SK-N-DZ (cell line): ENCODE measurements at regions not wholly inside any gene's neighbourhood (a gene's known extent, or its start where the extent isn't known, plus 50 kb on each side); places are given as distances from the start of the nearest gene placed in this dataset.

Experiments
- DNase-seq: peaks from one replicate; pipeline ENCODE4 v3.0.0-alpha.2; 2015; ENCODE audit warnings: low spot score

DNA sequence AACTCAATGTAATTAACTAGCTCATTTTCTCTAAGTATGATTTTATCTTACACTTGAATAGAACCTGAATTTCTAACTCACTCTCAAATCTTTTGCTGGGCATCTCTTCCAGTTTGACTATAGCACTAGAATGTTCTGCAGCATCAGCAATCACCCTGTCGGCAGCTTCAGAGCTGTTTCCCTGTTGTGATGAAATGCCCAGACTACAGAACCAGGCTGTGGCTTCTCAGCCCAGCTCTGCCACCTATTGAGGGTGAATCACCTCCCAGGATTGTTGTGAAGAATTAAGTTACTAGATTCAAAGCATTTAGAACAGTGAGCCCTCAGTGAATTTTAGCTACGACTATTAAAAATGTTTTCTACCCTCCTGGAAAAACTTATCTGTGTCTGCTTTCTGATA lies 90.4 kb upstream of the ANKRD55 start:
- DNase-seq = no peak

DNA sequence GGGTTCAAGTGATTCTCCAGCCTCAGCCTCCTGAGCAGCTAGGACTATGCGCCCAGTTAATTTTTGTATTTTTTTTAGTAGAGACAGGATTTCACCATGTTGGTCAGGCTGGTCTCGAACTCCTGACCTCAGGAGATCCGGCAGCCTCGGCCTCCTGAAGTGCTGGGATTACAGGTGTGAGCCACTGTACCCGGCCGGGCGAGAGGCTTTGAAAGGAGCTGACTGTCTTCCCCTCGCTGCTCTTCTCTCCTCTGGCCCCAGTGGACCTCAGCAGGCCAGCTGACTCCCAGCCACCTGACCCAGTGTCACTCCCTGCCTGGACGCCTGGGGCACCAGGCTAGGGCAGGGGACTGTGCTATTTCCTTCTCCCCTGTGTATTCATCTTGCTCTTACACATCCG lies 89.5 kb upstream of the ANKRD55 start:
- DNase-seq = no peak

DNA sequence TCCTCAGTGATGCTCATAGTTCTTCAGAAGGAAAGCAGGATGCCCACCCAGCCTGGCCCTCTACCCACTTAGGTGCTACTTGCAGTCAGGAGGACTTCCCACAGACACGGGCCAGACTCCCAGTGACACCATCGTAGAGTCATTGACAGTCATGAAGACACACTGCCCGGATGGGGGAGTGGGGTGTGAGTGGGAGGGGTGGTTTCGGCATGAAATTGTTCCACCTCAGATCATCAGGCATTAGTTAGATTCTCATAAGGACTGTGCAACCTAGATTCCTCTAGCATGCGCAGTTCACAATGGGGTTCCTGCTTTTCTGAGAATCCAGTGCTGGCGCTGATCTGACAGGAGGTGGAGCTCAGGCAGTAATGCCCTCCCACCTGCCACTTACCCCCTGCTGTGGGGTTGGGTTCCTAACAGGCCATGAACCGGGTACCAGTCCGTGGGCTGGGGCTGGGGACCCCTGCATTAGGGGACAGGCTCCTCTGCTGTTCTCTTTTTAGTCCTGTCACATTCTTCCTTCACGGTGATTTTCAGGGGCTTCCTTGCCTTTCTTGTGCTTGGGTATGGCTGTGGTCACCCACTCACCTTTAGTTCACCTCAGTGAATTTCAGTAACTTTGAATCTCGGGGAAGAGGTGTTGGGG lies 88.2 kb upstream of the ANKRD55 start:
- DNase-seq = no peak

DNA sequence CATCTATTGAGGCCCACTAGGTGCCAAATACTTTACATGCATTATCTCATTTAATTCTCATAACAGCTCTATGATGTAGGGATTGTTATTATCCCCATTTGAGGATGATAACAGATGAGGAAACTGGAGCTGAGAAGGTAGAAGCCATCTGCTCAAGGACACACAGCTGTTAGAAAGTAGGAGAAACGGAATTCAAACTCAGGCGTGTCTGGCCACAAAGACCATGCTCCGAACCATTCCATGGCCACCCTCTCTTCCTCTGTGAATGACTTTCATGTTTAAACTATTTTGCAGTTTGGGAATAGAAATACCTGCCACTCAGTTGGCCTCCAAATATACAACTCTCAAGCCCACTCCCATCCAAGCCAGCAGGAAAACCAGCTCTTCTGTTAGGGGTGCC lies 87.6 kb upstream of the ANKRD55 start:
- no peak for DNase-seq

DNA sequence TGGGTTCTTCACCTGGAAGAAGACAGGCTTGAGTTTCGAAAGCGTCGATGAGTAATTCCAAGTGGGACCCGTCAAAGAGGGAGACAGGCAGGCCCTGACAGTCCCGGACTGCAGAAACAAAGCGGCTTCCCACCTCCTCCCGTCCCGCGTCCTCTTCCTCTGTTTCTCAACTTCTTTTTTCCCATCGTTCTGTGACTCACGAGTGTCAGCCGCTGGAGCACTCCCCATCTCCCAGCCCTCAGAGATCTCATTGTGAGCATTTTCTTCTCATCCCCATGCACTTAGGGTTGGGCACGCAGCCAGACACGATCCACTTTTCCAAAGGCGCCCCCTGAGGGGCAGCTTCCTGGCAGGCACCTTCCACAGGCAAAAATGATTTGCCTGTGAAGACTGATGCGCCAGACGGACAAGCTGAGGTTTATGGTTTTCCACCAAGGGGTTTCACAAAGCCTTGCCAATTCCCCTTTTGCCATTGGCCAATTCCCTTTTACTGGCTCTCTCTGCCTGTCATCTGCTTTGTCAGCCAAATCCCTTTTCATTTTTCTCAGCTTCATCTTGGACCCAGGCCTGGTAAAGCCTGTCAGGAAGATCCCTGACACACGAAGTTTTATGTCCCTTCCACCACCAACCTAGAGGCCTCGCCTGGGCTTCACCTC lies 86.5 kb upstream of the ANKRD55 start:
- no peak for DNase-seq

DNA sequence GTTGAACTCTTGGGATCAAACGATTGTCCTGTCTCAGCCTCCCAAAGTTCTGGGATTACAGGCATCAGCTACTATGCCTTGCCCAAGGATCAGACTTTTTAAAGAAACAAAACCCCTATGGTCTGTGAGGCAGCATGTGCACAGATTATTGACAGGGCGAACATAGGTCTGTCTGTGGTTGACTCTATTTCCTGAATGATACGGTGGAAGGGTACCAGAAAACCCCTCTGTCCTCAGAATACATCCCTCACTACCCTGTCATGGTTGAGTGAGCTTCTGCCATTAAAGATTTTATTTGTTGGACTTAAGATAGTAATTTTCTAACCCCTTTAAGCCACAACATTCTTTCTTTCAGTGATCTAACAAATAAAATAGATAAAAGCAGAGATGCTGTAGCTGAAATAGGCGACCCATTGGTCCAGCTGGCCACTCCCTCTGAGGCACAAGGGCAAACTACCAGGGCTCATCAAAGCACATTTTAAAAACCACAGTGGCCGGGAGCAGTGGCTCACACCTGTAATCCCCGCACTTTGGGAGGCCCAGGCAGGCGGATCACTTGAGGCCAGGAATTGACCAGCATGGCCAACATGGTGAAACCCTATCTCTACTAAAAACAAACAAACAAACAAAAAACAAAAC lies 84.9 kb upstream of the ANKRD55 start:
- DNase-seq = no peak

DNA sequence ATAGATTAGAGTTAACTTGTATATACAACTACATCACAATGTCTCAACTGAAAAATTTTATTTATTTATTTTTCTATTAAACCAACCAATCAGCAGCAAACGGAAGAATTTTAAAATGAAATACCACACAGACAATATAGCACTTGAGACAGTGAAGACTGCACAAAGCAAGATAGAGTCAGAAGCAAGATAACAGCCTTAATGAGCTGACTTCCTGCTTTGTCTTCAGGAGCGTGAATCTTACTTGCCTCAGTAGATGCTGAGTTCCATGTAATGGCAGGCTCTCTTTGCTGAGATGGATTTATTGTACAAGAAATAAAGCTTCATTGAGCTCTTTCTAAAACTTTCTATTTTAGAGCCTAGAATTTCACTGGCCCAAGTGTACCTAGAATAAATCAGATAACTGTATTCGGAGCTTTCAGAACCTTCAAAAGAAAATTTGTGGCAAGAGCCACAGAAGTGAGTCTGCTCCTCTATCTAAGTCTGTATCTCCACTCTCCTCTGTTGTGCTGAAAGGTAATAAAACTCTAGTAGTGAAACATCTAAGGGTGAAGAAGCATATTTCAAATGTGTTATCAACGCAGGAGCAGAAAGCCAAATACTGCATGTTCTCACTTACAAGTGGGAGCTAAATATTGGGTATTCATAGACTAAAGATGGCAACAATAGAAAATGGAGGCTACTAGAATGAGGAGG lies 83.3 kb upstream of the ANKRD55 start:
- DNase-seq = no peak

DNA sequence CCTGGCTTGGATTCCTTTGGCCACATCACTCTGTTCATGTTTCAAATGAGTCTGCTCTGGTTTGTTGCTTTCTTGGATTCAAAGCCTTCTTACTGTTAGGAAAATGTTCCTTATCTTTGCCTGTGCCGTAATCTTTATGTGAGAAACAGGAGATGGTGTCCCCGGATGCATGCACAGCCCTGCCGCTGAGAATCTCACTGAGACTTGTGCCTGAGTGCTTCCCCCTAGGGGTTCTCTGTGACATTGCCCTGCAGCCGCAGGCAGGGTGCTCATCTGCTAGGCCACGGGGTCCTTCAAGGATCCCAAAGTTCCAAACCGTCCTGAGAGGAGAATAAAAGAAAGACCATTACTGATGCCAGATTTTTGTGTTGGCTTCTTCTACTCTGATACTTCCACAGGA lies 81.4 kb upstream of the ANKRD55 start:
- no peak for DNase-seq

DNA sequence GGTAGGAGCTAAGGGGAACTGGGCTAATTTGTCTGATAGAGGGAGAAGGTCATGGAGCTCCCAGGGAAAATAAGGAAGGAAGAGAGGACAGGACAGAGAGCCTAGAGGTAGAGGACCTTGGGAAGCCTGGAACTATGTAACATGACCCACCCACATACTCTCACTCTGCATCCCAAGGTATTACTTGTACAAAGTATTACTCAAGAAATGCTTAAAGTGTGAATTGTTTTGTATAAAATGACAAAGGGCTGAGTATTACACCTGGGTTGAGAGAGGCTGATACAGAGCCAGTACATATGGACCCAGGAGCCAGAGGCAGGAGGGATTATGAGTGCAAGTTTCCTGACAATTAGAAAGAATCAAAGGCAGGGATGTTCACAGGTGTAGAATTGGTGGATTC lies 80.5 kb upstream of the ANKRD55 start:
- DNase-seq = no peak

DNA sequence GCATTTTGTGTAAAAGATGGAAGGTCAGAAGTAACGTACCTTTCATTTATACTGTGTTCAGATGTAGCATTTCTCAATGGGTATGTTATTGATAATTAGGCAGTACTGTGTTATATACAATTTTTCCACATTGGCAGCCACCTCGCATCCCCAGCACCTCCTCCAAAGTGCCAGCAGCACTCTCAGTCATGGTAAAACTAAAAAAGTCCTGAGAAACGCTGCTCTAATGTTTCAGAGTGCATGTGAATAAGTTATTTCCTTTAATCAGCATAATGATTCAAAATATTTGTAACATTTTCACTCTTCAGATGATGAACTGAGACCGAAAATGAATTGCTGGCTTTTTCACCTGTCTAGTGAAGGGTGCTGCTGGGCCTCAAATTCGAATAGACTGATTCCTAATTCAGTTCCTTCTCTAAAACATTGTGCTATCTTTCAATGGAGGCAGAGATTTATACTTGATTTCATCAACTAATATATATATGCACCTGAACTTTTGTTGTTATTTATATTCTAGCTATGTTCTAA lies 79.9 kb upstream of the ANKRD55 start:
- no peak for DNase-seq

DNA sequence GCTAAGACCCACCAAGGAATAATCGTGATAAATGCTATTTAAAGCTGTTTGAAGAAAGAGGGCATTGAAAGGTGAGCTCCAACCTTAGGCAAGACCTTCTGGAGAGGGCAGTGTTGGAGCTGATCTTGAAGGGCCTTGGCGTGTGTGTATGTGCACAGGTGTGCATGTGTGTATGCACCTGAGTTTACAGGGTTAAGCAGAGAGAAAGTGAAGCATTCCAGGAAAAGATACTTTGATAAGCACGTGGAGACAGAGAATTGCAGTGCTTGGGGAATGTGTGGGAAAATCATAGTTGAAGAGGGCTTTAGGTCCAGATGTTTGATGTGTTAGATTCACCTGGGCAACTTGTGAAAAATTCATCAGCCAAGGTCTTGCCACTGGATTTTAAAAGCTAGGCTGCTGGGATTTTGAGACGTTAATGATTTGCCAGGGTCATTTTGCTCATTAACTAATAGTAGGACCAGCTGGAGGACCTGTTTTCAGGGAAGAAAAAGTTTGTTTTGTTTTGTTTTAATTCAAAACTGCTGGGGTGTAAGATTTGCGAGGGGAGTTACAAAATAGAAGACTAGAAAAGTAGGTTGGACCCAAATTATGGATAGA lies 78.3 kb upstream of the ANKRD55 start:
- DNase-seq = no peak

DNA sequence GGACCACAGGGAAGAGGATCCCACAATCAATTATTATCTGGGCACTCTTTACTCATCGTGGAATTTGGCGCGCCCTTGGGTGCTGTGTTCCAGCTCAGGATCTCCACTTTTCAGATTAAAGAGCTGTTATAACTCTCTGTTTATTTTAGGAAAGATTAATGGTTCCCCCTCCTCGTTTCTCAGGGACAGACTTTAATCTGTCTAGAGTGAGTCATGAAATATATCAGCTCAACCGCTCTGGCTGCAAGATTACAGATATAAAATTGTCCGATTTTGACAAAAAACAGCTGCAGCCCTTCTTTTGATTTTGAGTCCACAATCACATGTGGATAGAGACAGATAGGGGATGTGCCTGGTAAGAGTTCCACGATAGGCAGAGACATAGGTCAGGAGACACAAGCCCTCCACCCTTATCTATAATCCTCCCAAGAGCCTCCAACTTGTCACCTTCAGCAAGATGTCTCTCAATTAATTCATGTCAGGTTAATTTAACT lies 77.6 kb upstream of the ANKRD55 start:
- DNase-seq = no peak

DNA sequence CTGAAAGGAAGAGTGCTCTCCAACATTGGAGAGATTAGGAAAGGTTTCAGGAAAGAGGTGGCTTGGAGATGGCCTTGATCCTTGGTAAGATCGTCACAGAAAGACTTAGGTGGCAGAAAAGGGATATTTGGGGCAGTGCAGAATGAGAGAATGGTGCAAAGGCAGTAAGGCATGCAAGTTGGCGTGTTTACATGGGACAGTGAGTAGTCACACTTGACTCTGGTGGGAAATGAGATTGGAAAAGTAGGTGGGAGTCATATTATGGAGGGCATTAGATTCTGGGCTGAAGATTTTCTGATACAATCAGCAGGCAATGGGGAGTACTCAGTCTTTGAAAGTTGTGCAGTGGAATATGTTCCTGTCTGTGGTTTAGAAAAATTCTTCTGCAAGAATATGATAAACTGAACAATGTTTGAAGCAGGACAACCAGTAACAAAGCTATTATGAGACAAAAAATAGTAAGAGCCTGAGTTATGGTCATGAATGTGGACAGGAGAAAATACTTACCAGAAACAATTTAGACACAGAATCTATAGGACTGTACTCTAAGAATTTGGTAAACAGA lies 76.2 kb upstream of the ANKRD55 start:
- DNase-seq = no peak

DNA sequence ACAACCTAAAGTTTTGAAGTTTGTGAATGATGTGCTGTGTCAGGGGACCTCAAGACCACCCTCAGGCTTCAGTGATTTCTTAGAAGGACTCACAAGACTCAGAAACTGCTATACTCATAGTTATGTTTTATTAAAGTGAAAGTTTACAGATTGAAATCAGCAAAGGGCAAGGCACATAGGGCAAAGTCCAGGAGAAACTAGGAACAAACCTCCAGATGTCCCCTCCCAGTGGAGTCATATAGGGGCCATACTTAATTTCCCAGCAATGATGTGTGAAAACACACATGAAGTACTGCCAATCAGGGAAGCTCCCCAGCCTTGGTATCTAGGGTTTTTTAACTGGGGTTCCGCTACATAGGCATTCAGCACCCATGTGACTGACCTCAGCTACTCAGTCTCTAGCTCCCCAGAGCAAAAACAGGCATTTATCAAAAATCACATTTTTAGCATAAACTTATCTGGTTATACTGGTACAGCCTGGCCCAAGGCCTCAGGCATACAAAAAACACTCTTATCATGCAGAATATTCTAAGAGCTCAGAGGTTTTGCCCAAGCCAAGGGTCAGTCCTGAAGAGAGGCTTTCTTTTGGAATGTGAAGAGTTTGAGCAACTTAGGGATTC lies 74.7 kb upstream of the ANKRD55 start:
- DNase-seq = no peak

DNA sequence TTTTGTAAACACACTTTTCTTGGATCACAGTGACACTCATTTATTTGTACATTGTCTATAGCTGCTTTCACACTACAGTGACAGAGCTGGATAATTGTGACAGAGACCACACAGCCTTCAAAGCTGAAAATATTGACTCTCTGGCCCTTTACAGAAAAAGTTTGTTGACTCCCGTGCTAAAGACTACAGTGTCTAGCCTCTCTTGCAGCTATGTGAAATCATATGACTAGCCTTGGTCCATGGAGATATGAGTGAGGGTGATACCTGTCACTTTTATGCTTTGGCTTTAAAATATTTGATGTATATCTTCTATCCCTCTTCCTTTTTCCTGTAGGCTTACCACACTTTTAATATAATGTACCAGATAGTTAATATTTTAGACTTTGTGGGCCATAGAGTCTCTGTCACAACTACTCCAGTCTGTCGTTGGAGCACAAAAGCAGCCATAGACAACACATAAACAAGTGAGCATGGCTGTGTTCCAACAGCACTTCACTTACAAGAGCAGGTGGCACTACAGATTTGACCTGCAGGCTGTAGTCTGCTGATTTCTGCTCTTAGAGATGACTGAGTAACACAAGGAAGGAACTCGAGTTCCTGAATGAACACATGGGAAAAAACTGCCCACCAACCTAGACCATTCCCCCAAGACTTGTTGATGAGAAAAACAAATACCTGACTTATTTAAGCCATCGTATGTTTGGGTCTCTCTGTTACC lies 73.5 kb upstream of the ANKRD55 start:
- no peak for DNase-seq

DNA sequence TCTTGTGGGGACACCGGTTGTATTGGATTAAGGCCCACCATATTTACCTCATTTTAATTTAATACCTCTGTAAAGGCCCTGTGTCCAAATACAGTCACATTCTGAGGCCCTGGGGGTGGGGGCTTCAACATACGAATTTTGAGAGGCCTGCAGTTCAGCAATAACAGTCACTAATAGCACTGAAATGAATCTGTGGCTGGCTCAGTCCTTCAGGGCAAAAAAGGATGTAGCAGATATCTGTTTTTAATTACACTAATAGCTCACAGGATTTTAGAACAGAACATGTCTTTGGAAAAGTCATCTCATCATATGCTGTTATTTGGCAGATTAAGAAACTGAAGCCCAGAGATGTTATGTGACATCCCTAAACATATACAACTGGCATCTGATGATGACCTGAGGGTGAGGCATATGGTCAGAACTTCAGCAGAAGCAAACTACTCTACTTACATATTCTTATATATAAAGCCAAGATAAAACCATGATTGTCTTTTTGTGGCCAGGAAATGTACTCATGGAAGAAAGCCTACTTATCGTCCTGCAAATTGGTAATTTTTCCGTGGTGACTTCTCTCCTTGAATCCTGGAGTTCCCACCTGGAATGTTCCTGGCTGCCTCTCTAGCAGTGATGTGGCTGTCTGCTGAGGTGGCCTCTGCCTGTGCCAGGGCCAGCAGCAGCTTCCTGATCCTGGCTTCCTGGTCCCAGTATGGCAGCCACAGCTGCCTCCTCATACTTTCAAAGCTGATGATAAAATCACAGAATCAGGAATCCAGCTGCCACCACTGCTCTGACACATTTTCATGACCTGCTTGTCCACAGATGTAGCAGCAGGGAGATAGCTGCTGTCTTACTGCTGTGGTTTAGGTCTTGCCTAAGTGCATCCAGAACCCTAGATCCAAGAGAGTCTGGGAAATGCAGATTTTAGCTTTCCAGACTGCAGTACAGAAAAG lies 72.1 kb upstream of the ANKRD55 start:
- no peak for DNase-seq

DNA sequence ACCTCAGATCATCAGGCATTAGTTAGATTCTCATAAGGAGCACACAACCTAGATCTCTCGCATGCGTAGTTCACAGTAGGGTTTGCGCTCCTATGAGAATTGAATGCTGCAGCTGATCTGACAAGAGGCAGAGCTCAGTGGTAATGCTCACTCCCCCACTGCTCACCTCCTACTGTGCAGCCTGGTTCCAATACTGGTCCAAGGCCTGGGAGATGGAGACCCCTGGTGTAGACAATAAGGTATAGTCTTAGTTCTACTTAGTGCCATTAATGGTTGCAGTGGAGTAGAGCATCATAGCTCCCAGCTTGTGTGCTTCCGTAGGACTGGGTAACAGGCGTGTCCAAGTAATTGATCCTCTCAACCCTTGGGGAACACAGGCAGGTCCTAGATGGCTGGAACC lies 70.4 kb upstream of the ANKRD55 start:
- no peak for DNase-seq

DNA sequence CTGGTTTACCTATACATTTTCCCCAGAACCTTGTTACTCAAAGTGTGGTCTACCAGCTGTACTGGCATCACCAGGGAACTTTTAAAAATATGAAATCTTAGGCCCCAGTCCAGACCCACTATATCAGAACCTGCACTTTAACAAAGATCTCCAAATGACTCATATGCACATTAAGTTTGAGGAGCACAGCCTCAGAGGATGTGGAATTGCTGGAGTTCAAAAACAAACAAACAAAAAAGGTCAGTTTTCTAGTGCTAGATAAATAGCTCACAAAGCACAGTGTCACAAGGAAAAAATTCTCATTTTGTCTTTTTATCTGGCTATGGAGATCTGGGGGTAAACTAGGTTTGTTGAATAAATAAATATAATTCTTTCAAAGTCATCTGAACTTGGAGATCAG lies 68.9 kb upstream of the ANKRD55 start:
- no peak for DNase-seq

DNA sequence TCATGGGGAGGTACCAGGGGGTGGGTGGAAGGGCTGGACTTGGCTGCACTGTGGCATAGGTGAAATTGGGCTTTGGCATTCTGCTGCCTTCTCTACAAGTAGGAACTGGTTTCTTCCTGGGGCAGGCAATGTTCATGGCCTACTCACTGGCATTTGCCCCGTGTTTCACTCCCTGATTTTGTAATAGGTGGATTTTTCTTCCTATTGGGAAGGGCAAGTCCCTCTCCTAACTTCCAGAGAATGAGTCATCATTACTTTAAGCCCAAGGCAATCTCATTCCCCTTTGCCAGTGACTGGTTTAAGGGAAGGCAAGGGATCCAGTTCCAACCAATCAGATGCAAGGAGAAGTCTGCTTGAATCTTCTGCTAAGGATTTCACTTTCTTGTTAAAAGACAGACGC lies 67.9 kb upstream of the ANKRD55 start:
- DNase-seq = no peak
